WTC11 (cell line): ENCODE measurements at regions not wholly inside any gene's neighbourhood (a gene's known extent, or its start where the extent isn't known, plus 50 kb on each side); places are given as distances from the start of the nearest gene placed in this dataset.

ENCODE experiments used
- ATAC-seq: fragments of 200-7000 bp; cut with Tn5 transposase; 2 replicates; pipeline ENCODE4 v1.10.0; 2021; ENCODE audit warnings: mild to moderate bottlenecking, moderate library complexity
- CTCF ChIA-PET: fragments of 300-600 bp; sonication (Branson Sonifier 250); formaldehyde crosslinking; loops from one replicate; lab custom pipeline; 2021; ENCODE audit warnings: antibody characterized with exemption; lab: Charles Lee
- POLR2A ChIA-PET: fragments of 350-600 bp; sonication (Branson Sonifier 250); formaldehyde crosslinking; loops from one replicate; lab custom pipeline; 2021; ENCODE audit warnings: antibody characterized with exemption; lab: Charles Lee
- DNase-seq: peaks from one replicate; pipeline ENCODE4 v3.0.0; 2021; ENCODE audit warnings: low spot score
- H3K27ac Mint-ChIP-seq: 2 replicates; pipeline ENCODE4 v1.8.0; 2021; ENCODE audit warnings: mixed read lengths
- H3K27me3 Mint-ChIP-seq: 2 replicates; pipeline ENCODE4 v1.8.0; 2021; ENCODE audit warnings: low read depth, mild to moderate bottlenecking, moderate library complexity, mixed read lengths
- H3K36me3 Mint-ChIP-seq: 2 replicates; pipeline ENCODE4 v1.8.0; 2021; ENCODE audit warnings: mixed read lengths
- H3K4me1 Mint-ChIP-seq: 2 replicates; pipeline ENCODE4 v1.8.0; 2022; ENCODE audit warnings: mixed read lengths
- H3K4me3 Mint-ChIP-seq: 2 replicates; pipeline ENCODE4 v1.8.0; 2021; ENCODE audit warnings: mild to moderate bottlenecking, moderate library complexity, mixed read lengths
- H3K9me3 Mint-ChIP-seq: 2 replicates; pipeline ENCODE4 v1.8.0; 2021; ENCODE audit warnings: mixed read lengths
- FOXK1 ChIP-seq: sonication (generic); formaldehyde crosslinking; IDR thresholded peaks from 2 replicates; pipeline ENCODE4 v1.8.0; 2022; ENCODE audit warnings: mild to moderate bottlenecking, moderate library complexity, missing genetic modification reagents
- FOXP1 ChIP-seq: sonication (generic); formaldehyde crosslinking; IDR thresholded peaks from 2 replicates; pipeline ENCODE4 v1.8.0; 2022; ENCODE audit warnings: missing genetic modification reagents, mild to moderate bottlenecking, moderate library complexity, borderline replicate concordance
- IRF2 ChIP-seq: sonication (generic); formaldehyde crosslinking; IDR thresholded peaks from 2 replicates; pipeline ENCODE4 v1.8.0; 2022; ENCODE audit warnings: low read depth, missing genetic modification reagents, borderline replicate concordance
- JAZF1 ChIP-seq: fragments of 250-450 bp; sonication (Bioruptor Pico); IDR thresholded peaks from 2 replicates; pipeline ENCODE4 v1.9.0; 2021; ENCODE audit warnings: moderate library complexity, mild to moderate bottlenecking, inconsistent platforms
- NFE2L1 ChIP-seq: sonication (generic); formaldehyde crosslinking; IDR thresholded peaks from 2 replicates; pipeline ENCODE4 v1.8.1; 2023; ENCODE audit warnings: missing genetic modification reagents
- RELA ChIP-seq: sonication (generic); formaldehyde crosslinking; IDR thresholded peaks from 2 replicates; pipeline ENCODE4 v1.8.1; 2022; ENCODE audit warnings: missing genetic modification reagents, mild to moderate bottlenecking, borderline replicate concordance
- ZNF138 ChIP-seq: sonication (generic); formaldehyde crosslinking; conservative IDR thresholded peaks from 2 replicates; pipeline ENCODE4 v1.8.1; 2022; ENCODE audit warnings: mild to moderate bottlenecking, moderate library complexity, missing genetic modification reagents
- ZNF416 ChIP-seq: fragments of 250-450 bp; sonication (Bioruptor Pico); IDR thresholded peaks from 2 replicates; pipeline ENCODE4 v1.9.0; 2021; ENCODE audit warnings: mild to moderate bottlenecking, inconsistent platforms
- TF ChIP-seq, protein P1 (sequence below): sonication (generic); formaldehyde crosslinking; IDR thresholded peaks from 2 replicates; pipeline ENCODE4 v1.8.1; 2022; ENCODE audit warnings: mild to moderate bottlenecking, missing genetic modification reagents, moderate library complexity, borderline replicate concordance
- TF ChIP-seq, protein P2 (sequence below): fragments of 250-450 bp; sonication (Bioruptor Pico); conservative IDR thresholded peaks from 2 replicates; pipeline ENCODE4 v1.9.0; 2021; ENCODE audit warnings: mild to moderate bottlenecking
- TF ChIP-seq, protein P3 (sequence below): sonication (generic); formaldehyde crosslinking; IDR thresholded peaks from 2 replicates; pipeline ENCODE4 v1.8.0; 2022; ENCODE audit warnings: mild to moderate bottlenecking, missing genetic modification reagents
- TF ChIP-seq, protein P4 (sequence below): sonication (generic); formaldehyde crosslinking; IDR thresholded peaks from 2 replicates; pipeline ENCODE4 v1.8.1; 2023; ENCODE audit warnings: mild to moderate bottlenecking, missing genetic modification reagents
- TF ChIP-seq, protein P5 (sequence below): sonication (generic); formaldehyde crosslinking; IDR thresholded peaks from 2 replicates; pipeline ENCODE4 v1.8.0; 2022; ENCODE audit warnings: mild to moderate bottlenecking, missing genetic modification reagents
- TF ChIP-seq, protein P6 (sequence below): sonication (generic); formaldehyde crosslinking; IDR thresholded peaks from 2 replicates; pipeline ENCODE4 v1.8.1; 2022; ENCODE audit warnings: mild to moderate bottlenecking, moderate library complexity, missing genetic modification reagents
- TF ChIP-seq, protein P7 (sequence below): sonication (generic); formaldehyde crosslinking; IDR thresholded peaks from 2 replicates; pipeline ENCODE4 v1.8.1; 2023; ENCODE audit warnings: mild to moderate bottlenecking, missing genetic modification reagents, borderline replicate concordance
- TF ChIP-seq, protein P8 (sequence below): fragments of 250-450 bp; sonication (Bioruptor Pico); IDR thresholded peaks from 2 replicates; pipeline ENCODE4 v2.1.2; 2022; ENCODE audit warnings: mild to moderate bottlenecking, moderate library complexity

DNA sequence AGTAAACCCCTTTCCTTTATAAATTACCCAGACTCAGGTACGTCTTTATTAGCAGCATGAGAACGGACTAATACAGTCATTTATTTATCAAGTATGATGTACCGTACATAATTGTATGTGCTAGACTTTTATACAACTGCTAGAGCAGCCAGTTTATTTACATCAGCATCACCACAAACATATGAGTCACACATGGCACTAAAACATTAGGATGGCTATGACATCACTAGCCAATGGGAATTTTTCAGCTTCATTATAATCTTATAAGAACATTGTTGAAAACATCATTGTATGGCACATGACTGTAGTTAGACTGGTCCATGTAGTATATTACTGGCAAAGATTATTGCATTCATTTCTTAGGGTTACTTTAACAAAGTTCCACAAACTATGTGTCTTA is 121.7 kb downstream of the ZMAT3 start (continued):
- TF ChIP-seq, protein P1, sequence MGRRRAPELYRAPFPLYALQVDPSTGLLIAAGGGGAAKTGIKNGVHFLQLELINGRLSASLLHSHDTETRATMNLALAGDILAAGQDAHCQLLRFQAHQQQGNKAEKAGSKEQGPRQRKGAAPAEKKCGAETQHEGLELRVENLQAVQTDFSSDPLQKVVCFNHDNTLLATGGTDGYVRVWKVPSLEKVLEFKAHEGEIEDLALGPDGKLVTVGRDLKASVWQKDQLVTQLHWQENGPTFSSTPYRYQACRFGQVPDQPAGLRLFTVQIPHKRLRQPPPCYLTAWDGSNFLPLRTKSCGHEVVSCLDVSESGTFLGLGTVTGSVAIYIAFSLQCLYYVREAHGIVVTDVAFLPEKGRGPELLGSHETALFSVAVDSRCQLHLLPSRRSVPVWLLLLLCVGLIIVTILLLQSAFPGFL (CRISPR knock-in tag), result no peak
- TF ChIP-seq FOXK1, result no peak
- TF ChIP-seq ZNF416 (CRISPR knock-in tag), result no peak
- no peak for TF ChIP-seq IRF2
- TF ChIP-seq JAZF1 (CRISPR knock-in tag), result no peak
- TF ChIP-seq, protein P2, sequence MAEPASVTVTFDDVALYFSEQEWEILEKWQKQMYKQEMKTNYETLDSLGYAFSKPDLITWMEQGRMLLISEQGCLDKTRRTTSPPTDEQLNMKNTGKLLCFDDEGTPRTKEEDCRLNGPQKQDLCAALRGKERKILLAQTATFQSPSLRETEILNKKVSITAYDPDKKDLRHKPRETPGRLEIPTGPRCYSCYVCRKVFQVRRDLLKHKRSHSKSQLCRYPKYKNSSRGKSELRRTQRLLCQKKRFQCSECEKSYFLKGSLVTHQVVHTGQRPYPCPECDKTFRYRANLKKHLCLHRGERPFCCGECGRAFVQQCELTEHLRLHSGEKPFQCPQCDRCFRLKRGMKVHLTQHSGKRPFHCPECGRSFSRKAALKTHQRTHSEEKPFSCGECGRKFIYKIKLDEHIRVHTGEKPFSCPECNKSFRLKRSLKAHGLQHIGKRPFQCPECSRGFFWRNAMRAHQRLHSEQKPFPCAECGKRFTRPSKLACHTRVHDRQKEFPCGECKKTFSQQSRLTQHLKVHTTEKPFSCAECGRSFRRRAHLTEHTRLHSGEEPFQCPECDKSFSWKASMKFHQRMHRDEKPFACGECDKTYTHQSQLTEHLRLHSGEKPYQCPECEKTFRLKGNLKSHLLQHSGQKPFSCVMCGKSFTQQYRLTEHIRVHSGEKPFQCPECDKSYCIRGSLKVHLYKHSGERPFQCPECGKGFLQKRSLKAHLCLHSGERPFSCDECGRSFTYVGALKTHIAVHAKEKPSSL (CRISPR knock-in tag), result no peak
- TF ChIP-seq ZNF138 (CRISPR knock-in tag), result no peak
- TF ChIP-seq, protein P3, sequence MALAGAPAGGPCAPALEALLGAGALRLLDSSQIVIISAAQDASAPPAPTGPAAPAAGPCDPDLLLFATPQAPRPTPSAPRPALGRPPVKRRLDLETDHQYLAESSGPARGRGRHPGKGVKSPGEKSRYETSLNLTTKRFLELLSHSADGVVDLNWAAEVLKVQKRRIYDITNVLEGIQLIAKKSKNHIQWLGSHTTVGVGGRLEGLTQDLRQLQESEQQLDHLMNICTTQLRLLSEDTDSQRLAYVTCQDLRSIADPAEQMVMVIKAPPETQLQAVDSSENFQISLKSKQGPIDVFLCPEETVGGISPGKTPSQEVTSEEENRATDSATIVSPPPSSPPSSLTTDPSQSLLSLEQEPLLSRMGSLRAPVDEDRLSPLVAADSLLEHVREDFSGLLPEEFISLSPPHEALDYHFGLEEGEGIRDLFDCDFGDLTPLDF (CRISPR knock-in tag), result no peak
- TF ChIP-seq, protein P4, sequence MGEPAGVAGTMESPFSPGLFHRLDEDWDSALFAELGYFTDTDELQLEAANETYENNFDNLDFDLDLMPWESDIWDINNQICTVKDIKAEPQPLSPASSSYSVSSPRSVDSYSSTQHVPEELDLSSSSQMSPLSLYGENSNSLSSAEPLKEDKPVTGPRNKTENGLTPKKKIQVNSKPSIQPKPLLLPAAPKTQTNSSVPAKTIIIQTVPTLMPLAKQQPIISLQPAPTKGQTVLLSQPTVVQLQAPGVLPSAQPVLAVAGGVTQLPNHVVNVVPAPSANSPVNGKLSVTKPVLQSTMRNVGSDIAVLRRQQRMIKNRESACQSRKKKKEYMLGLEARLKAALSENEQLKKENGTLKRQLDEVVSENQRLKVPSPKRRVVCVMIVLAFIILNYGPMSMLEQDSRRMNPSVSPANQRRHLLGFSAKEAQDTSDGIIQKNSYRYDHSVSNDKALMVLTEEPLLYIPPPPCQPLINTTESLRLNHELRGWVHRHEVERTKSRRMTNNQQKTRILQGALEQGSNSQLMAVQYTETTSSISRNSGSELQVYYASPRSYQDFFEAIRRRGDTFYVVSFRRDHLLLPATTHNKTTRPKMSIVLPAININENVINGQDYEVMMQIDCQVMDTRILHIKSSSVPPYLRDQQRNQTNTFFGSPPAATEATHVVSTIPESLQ, result no peak
- no peak for TF ChIP-seq FOXP1 (CRISPR knock-in tag)
- no peak for TF ChIP-seq NFE2L1 (CRISPR knock-in tag)
- no peak for TF ChIP-seq RELA (CRISPR knock-in tag)
- TF ChIP-seq, protein P5, sequence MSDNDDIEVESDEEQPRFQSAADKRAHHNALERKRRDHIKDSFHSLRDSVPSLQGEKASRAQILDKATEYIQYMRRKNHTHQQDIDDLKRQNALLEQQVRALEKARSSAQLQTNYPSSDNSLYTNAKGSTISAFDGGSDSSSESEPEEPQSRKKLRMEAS (CRISPR knock-in tag), result no peak
- TF ChIP-seq, protein P6, sequence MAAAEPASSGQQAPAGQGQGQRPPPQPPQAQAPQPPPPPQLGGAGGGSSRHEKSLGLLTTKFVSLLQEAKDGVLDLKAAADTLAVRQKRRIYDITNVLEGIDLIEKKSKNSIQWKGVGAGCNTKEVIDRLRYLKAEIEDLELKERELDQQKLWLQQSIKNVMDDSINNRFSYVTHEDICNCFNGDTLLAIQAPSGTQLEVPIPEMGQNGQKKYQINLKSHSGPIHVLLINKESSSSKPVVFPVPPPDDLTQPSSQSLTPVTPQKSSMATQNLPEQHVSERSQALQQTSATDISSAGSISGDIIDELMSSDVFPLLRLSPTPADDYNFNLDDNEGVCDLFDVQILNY (CRISPR knock-in tag), result no peak
- TF ChIP-seq, protein P7, sequence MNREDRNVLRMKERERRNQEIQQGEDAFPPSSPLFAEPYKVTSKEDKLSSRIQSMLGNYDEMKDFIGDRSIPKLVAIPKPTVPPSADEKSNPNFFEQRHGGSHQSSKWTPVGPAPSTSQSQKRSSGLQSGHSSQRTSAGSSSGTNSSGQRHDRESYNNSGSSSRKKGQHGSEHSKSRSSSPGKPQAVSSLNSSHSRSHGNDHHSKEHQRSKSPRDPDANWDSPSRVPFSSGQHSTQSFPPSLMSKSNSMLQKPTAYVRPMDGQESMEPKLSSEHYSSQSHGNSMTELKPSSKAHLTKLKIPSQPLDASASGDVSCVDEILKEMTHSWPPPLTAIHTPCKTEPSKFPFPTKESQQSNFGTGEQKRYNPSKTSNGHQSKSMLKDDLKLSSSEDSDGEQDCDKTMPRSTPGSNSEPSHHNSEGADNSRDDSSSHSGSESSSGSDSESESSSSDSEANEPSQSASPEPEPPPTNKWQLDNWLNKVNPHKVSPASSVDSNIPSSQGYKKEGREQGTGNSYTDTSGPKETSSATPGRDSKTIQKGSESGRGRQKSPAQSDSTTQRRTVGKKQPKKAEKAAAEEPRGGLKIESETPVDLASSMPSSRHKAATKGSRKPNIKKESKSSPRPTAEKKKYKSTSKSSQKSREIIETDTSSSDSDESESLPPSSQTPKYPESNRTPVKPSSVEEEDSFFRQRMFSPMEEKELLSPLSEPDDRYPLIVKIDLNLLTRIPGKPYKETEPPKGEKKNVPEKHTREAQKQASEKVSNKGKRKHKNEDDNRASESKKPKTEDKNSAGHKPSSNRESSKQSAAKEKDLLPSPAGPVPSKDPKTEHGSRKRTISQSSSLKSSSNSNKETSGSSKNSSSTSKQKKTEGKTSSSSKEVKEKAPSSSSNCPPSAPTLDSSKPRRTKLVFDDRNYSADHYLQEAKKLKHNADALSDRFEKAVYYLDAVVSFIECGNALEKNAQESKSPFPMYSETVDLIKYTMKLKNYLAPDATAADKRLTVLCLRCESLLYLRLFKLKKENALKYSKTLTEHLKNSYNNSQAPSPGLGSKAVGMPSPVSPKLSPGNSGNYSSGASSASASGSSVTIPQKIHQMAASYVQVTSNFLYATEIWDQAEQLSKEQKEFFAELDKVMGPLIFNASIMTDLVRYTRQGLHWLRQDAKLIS (CRISPR knock-in tag), result no peak

DNA sequence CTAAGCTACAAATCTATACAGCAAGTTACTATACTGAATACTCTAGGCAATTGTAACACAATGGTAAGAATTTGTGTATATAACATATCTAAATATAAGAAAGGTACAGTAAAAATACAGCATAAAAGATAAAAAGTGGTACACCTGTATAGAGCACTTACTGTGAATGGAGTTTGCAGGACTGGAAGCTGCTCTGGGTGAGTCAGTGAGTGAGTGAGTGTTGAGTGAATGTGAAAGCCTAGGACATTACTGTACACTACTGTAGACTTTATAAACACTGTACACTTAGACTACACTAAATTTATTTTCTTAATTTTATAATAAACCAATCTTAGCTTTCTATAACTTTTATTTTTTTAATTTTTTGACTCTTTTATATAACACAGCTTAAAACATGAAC is 123.1 kb downstream of the ZMAT3 start:
- no peaks in the 10 kb centered on the region for H3K27me3 Mint-ChIP-seq
- peaks cover 27% of the 10 kb centered on the region for H3K9me3 Mint-ChIP-seq
- no peak overlapping the region for H3K4me3 Mint-ChIP-seq
- DNase-seq (no peak), ATAC-seq (no peak)
- ChIA-PET CTCF (interaction anchor here (0.6 to 1.0 kb wide), 3 partner anchors 203 to 512 kb away, joined by 3 to 4 read pairs (median 3); no protein-coding TSS in a partner anchor), POLR2A (no interaction called here)
- H3K4me1 Mint-ChIP-seq, result no peaks in the 10 kb centered on the region
- H3K27ac Mint-ChIP-seq, result no peak overlapping the region
- H3K36me3 Mint-ChIP-seq, result peaks cover 4% of the 10 kb centered on the region; the same call in 1 of the 2 replicates
- TF ChIP-seq, protein P8, sequence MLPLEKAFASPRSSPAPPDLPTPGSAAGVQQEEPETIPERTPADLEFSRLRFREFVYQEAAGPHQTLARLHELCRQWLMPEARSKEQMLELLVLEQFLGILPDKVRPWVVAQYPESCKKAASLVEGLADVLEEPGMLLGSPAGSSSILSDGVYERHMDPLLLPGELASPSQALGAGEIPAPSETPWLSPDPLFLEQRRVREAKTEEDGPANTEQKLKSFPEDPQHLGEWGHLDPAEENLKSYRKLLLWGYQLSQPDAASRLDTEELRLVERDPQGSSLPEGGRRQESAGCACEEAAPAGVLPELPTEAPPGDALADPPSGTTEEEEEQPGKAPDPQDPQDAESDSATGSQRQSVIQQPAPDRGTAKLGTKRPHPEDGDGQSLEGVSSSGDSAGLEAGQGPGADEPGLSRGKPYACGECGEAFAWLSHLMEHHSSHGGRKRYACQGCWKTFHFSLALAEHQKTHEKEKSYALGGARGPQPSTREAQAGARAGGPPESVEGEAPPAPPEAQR, result no peak
- TF ChIP-seq, protein P3 (CRISPR knock-in tag), result no peak
- TF ChIP-seq, protein P4, result no peak
